ENCODE measurements at regions not wholly inside any gene's neighbourhood (a gene's known extent, or its start where the extent isn't known, plus 50 kb on each side); places are given as distances from the start of the nearest gene placed in this dataset.
"Not testable (repeated sequence)": the region's sequence is repeated elsewhere in the genome, so short reads cannot be mapped to it uniquely, and the experiment has no call there.

GRCh38 chr12:107144441-107144840 lies 51.1 kb upstream of the CRY1 start:
- no peak for FAIRE-seq

- FAIRE-seq: no peak
Measured at GRCh38 chr12:107144990-107145389, 51.6 kb upstream of the CRY1 start.

- no peak for FAIRE-seq
Measured at GRCh38 chr12:107145397-107145796, 52.0 kb upstream of the CRY1 start.

GRCh38 chr12:107148107-107148506 lies 54.8 kb upstream of the CRY1 start:
- FAIRE-seq: no peak

- no peak for FAIRE-seq
Measured at GRCh38 chr12:107152315-107152714, 59.0 kb upstream of the CRY1 start.

GRCh38 chr12:107159384-107159900 lies 66.1 kb upstream of the CRY1 start:
- no peak for FAIRE-seq

- no peak for FAIRE-seq
Measured at GRCh38 chr12:107163413-107163812, 70.1 kb upstream of the CRY1 start.

GRCh38 chr12:107164392-107164791 lies 71.0 kb upstream of the CRY1 start:
- FAIRE-seq: no peak

GRCh38 chr12:107165581-107165980 lies 72.2 kb upstream of the CRY1 start:
- no peak for FAIRE-seq

GRCh38 chr12:107167756-107168155 lies 74.4 kb upstream of the CRY1 start:
- FAIRE-seq: no peak

GRCh38 chr12:107169200-107169599 lies 75.9 kb upstream of the CRY1 start:
- no peak for FAIRE-seq

- FAIRE-seq: no peak
Measured at GRCh38 chr12:107178776-107179175, 85.4 kb upstream of the CRY1 start.

GRCh38 chr12:107179871-107180270 lies 86.5 kb upstream of the CRY1 start:
- no peak for FAIRE-seq

- no peak for FAIRE-seq
Measured at GRCh38 chr12:107180272-107180671, 86.9 kb upstream of the CRY1 start.

- no peak for FAIRE-seq
Measured at GRCh38 chr12:107184359-107184930, 91.1 kb upstream of the CRY1 start.

- no peak for FAIRE-seq
Measured at GRCh38 chr12:107196681-107197080, 103.3 kb upstream of the CRY1 start.

GRCh38 chr12:107200394-107200793 lies 107.0 kb upstream of the CRY1 start:
- FAIRE-seq: no peak

- FAIRE-seq: no peak
Measured at GRCh38 chr12:107207931-107208525, 114.7 kb upstream of the CRY1 start.

GRCh38 chr12:107209700-107210099 lies 116.4 kb upstream of the CRY1 start:
- not testable (repeated sequence) for FAIRE-seq

GRCh38 chr12:107214373-107214773 lies 121.0 kb upstream of the CRY1 start:
- FAIRE-seq: not testable (repeated sequence)

GRCh38 chr12:107216411-107216810 lies 123.1 kb upstream of the CRY1 start:
- not testable (repeated sequence) for FAIRE-seq

GRCh38 chr12:107219301-107219700 lies 126.0 kb upstream of the CRY1 start:
- FAIRE-seq: no peak

- no peak for FAIRE-seq
Measured at GRCh38 chr12:107221913-107222312, 128.6 kb upstream of the CRY1 start.

- no peak for FAIRE-seq
Measured at GRCh38 chr12:107223821-107224220, 130.5 kb upstream of the CRY1 start.

- FAIRE-seq: no peak
Measured at GRCh38 chr12:107225635-107226034, 132.3 kb upstream of the CRY1 start.
